K562 (cell line): ENCODE measurements at regions not wholly inside any gene's neighbourhood (a gene's known extent, or its start where the extent isn't known, plus 50 kb on each side); places are given as distances from the start of the nearest gene placed in this dataset.

ENCODE experiments used
- ATAC-seq: fragments of 200-7000 bp; cut with Tn5 transposase; 3 replicates; pipeline ENCODE4 v1.9.1; 2020; ENCODE audit warnings: moderate library complexity
- BruUV-seq: library from RNA; stranded (reverse); fragments of 400-500 nt; replicated peaks from 2 replicates; lab custom pipeline; 2021; lab: Mats Ljungman, UMichigan
- CTCF ChIA-PET: fragments of 300-600 bp; formaldehyde crosslinking; extraction: SDS; loops from one replicate; lab custom pipeline; 2021; ENCODE audit warnings: low intra/inter-chr PET ratio; lab: Yijun Ruan, JAX
- POLR2A ChIA-PET: fragments of 300-600, 350-650 bp; sonication (Branson Sonifier 250); formaldehyde crosslinking; extraction: SDS; loops from one replicate; lab custom pipeline; 2021; ENCODE audit warnings: antibody characterized with exemption, inconsistent platforms; lab: Yijun Ruan, JAX
- DNase-seq, 4 experiments: peaks; one replicate each; pipeline versions ENCODE4 v3.0.0 to v3.0.0-alpha.2; 2011 to 2018; ENCODE audit warnings: low spot score in 3 of 4, mixed read lengths in 3 of 4; ENCODE audit errors: extremely low read depth in 1 of 4
- FAIRE-seq: peaks from 2 replicates; lab custom pipeline; 2011; peaks lifted over from hg19 to GRCh38; lab: Jason Lieb, UNC
- H2AFZ ChIP-seq: 2 replicates; pipeline ENCODE4 v1.6.0; 2011; ENCODE audit warnings: low read depth, low read length, control low read depth, inconsistent platforms
- H3K27ac ChIP-seq: fragments of 200-600 bp; 3 replicates; pipeline ENCODE4 v1.8.0; 2011; ENCODE audit warnings: low read depth, mild to moderate bottlenecking, control low read depth, inconsistent platforms, low read length, moderate library complexity, mixed read lengths; ENCODE audit errors: extremely low read depth
- H3K27me3 ChIP-seq, 2 experiments: fragments of 300-600 bp in 1 of 2; 2 replicates in 1 of 2; 3 replicates in 1 of 2; pipeline versions ENCODE4 v1.6.0 to v1.8.0; 2011; ENCODE audit warnings: inconsistent platforms in 2 of 2, low read length in 2 of 2, mild to moderate bottlenecking in 1 of 2, mixed read lengths in 1 of 2, moderate library complexity in 1 of 2; ENCODE audit not compliant: control insufficient read depth in 2 of 2, insufficient read depth in 2 of 2
- H3K36me3 ChIP-seq: fragments of 300-600 bp; 3 replicates; pipeline ENCODE4 v1.8.0; 2011; ENCODE audit warnings: mild to moderate bottlenecking, low read length, inconsistent platforms; ENCODE audit not compliant: control insufficient read depth, insufficient read depth
- H3K4me1 ChIP-seq, 2 experiments: fragments of 200-600 bp in 1 of 2; replicated peaks in 1 of 2; 2 replicates in 1 of 2; 3 replicates in 1 of 2; pipeline versions ENCODE4 v1.5.1 to v1.8.0; 2011; ENCODE audit warnings: inconsistent platforms in 2 of 2, low read length in 2 of 2, mild to moderate bottlenecking in 1 of 2, mixed read lengths in 1 of 2, moderate library complexity in 1 of 2; ENCODE audit not compliant: control insufficient read depth in 2 of 2, insufficient read depth in 2 of 2
- H3K4me2 ChIP-seq: 2 replicates; pipeline ENCODE4 v1.6.1; 2011; ENCODE audit warnings: low read length, control low read depth, inconsistent platforms, mixed read lengths; ENCODE audit not compliant: insufficient read depth
- H3K4me3 ChIP-seq: fragments of 200-600 bp; sonication (generic), shearing (Covaris generic); 2 replicates; pipeline ENCODE4 v1.5.1; 2016; ENCODE audit warnings: control low read depth, inconsistent platforms
- H3K79me2 ChIP-seq: fragments of 200-600 bp; 3 replicates; pipeline ENCODE4 v1.8.0; 2011; ENCODE audit warnings: low read length, inconsistent platforms; ENCODE audit not compliant: control insufficient read depth, insufficient read depth
- H3K9ac ChIP-seq, 2 experiments: 2 replicates each; pipeline versions ENCODE4 v1.6.0 to v1.6.1; 2011; ENCODE audit warnings: low read depth in 2 of 2, low read length in 2 of 2, control low read depth in 1 of 2, inconsistent platforms in 1 of 2, mild to moderate bottlenecking in 1 of 2, mixed read lengths in 1 of 2; ENCODE audit not compliant: insufficient read depth in 1 of 2
- H3K9me1 ChIP-seq: one replicate; pipeline ENCODE4 v1.6.0; 2011; ENCODE audit warnings: inconsistent platforms, mild to moderate bottlenecking, low read length, moderate library complexity; ENCODE audit not compliant: control insufficient read depth, insufficient read depth
- H3K9me3 ChIP-seq: replicated peaks from 2 replicates; pipeline ENCODE4 v1.5.1; 2011; ENCODE audit warnings: low read depth, low read length, inconsistent platforms; ENCODE audit not compliant: control insufficient read depth, insufficient read depth
- H4K20me1 ChIP-seq: replicated peaks from 2 replicates; pipeline ENCODE4 v1.6.1; 2011; ENCODE audit warnings: low read length, inconsistent platforms, mixed read lengths; ENCODE audit not compliant: control insufficient read depth, insufficient read depth
- TOE1 ChIP-seq, 2 experiments: fragments of 450-650 bp in 1 of 2; sonication (generic) in 1 of 2; formaldehyde crosslinking in 1 of 2; IDR thresholded peaks; 2 replicates each; pipeline versions ENCODE4 v1.7.1 to v1.8.0; 2016 to 2022; ENCODE audit warnings: borderline replicate concordance in 2 of 2, mild to moderate bottlenecking in 2 of 2, antibody characterized with exemption in 1 of 2, inconsistent platforms in 1 of 2, low read depth in 1 of 2, missing genetic modification reagents in 1 of 2, moderate library complexity in 1 of 2
- WGBS: fragments of 100-300 bp; shearing (Covaris generic); methylation state at CpG from one replicate; pipeline ENCODE4 v1.1.6; 2016; ENCODE audit warnings: low coverage, mixed read lengths; ENCODE audit not compliant: insufficient coverage; ENCODE audit errors: missing lambda C conversion rate; 5-methylcytosine and 5-hydroxymethylcytosine counted together
- in situ Hi-C: fragments of 300-500 bp; cut with MboI; formaldehyde crosslinking; loops from 4 replicates; pipeline ENCODE4 v1.15.0; 2018; ENCODE audit warnings: inconsistent platforms, mixed read lengths
- intact Hi-C: fragments of 100-400 bp; cut with micrococcal nuclease; formaldehyde crosslinking; loops from 2 replicates; pipeline ENCODE4 v1.14.2; 2022
- TF ChIP-seq, protein P1 (sequence below): sonication (generic); formaldehyde crosslinking; IDR thresholded peaks from 2 replicates; pipeline ENCODE4 v1.8.0; 2022; ENCODE audit warnings: mild to moderate bottlenecking, missing genetic modification reagents

DNA sequence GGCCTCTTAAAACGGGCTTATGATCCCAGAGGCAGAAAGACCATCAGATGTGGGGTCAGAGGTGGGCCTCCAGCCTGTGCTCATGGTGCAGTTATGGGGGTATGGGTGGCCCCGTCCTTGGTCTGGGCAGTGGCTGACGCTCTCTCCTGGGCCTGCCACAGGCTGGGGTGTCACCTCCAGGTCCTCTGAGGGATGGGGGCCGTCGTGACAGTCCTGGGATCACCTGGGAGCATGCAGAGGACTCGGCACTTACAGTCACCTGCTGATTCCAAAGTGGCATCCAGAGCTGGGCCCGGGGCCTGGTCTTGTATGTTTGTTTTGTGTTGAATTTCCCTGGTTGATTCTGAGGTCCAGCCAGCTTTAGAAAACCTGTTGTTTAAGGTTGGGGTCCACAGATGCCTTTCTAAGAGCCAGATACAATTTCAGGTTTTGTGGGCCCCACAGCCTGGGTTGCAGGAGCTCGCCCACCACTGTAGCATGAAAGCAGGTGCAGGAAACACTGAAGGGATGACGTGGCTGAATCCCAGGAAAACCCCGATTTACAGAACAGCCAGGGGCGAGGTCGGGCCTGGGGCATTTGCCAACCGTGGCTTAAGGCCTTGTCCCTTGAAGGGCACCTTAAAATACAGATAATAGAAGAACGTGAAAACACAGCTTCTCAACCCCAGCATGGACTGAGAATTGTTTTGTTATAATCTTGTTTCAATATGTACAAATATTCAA is 170.7 kb upstream of the PPP2R2D start:
- Histone ChIP-seq H4K20me1 (no peaks in the 10 kb centered on the region), H3K9ac (no peak overlapping the region), H3K4me2 (no peak overlapping the region)
- TF ChIP-seq, protein P1, sequence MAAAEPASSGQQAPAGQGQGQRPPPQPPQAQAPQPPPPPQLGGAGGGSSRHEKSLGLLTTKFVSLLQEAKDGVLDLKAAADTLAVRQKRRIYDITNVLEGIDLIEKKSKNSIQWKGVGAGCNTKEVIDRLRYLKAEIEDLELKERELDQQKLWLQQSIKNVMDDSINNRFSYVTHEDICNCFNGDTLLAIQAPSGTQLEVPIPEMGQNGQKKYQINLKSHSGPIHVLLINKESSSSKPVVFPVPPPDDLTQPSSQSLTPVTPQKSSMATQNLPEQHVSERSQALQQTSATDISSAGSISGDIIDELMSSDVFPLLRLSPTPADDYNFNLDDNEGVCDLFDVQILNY (CRISPR knock-in tag), result no peak
- TF ChIP-seq TOE1 (IDR thresholded peaks at IDR 0.05; ENCODE audit: borderline replicate concordance) (no peak), TOE1 (CRISPR knock-in tag; IDR thresholded peaks at IDR 0.05; ENCODE audit: borderline replicate concordance, low read depth) (no peak)
- TF ChIP-seq, all 486 proteins: peak for 0
- DNase-seq (no peak), FAIRE-seq (no peak), ATAC-seq (no peak)
- Histone ChIP-seq H3K4me3 (no peak overlapping the region), H3K9me3 (no peaks in the 10 kb centered on the region), H2AFZ (no peak overlapping the region), H3K27me3 (peaks cover 3 to 48% of the 10 kb centered on the region in 2 experiments; a peak in 3 of 5 replicates), H3K9me1 (no peaks in the 10 kb centered on the region), H3K27ac (no peak overlapping the region), H3K79me2 (no peaks in the 10 kb centered on the region), H3K36me3 (no peaks in the 10 kb centered on the region), H3K4me1 (no peaks in the 10 kb centered on the region)
- BruUV-seq, result no TSS peak
- POLR2A ChIA-PET, result no interaction called here
- intact Hi-C loops (no loop called here), in situ Hi-C loops (no loop called here)
- 1% methylated on average over 14 of the region's 14 CpGs for WGBS
- CTCF ChIA-PET, result no interaction called here
